Kasumi-1 (cell line): ENCODE measurements at regions not wholly inside any gene's neighbourhood (a gene's known extent, or its start where the extent isn't known, plus 50 kb on each side); places are given as distances from the start of the nearest gene placed in this dataset.
A peak's percentile ranks its signal among the peaks of the same experiment; 100 is the strongest.

ENCODE experiments used
- DNase-seq, 2 experiments: peaks; one replicate each; lab custom pipeline; 2025; lab: John Stamatoyannopoulos, UW

DNA sequence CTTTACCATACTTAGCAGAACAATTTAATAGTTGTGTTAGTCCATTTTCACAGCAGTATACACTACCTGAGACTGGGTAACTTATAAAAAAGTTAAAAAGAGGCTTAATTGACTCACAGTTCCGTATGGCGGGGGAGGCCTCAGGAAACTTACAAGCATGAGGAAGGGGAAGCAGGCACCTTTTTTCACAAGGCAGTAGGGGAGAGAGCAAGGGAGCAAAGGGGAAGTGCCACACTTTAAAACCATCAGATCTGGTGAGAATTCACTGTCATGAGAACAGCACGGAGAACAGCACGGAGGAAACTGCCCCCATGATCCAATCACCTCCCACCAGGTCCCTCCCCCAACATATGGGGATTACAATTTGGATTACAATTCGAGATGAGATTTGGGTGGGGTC is 269.9 kb downstream of the MTRR start:
- DNase-seq, result peak; percentile 82 to 90

DNA sequence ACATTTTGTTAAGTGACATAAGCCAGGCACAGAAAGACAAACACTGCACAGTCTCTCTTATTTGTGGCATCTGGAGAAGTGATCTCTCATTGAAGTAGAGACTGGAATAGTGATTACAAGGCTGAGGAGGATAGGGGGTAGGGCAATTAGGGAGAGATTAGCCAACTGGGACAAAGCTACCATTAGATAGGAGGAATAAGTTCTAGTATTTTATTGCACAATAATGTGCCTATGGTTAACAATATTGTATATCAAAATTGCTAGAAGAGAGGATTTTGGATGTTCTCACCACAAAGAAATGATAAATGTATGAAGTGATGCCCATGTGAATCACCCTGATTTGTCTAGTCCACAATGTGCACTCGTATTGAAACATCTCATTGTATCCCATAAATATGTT is 281.8 kb downstream of the MTRR start:
- DNase-seq, result no peak

DNA sequence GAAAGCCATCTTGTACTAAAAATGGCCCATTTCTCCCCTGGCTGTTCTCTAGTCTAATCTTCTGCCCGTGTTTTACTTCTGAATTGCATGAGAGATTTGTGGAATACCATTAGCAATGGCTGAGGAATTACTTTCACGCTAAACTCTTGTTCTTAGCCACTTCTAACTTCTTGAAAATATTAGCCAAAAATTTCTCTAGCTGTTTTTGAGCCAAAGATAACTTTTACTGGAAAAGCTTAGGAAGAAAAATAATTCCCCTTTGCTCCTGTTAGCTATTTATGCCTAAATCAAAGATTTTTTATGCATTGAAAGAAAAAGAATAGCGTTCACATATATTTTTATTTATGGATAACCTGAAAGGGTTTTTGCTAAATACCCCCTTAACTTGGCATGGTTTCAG is 287.8 kb downstream of the MTRR start:
- DNase-seq, result no peak

DNA sequence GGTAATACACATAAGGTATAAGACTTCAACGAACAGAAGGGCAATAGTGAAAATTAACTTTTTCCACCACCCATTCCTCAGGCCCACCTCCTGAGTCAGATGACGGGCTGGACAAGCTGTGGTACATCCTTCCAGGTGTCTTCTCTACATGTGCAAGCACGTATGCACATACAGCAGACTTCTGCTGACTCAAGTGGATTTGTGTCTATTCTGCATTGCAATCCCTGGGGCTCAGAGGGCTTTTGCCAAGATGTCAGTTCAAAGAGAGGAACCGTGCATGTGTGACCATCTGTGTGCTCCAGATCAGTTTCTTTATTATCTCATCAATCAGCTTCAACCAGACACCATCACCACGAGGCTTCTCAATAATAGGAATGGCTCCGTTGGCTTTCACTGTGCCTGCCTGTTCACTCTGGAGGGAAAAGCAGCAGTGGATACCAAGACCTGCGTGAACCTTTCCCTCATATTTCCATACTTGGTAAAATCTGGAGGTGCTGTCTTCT is 288.4 kb downstream of the MTRR start:
- no peak for DNase-seq

DNA sequence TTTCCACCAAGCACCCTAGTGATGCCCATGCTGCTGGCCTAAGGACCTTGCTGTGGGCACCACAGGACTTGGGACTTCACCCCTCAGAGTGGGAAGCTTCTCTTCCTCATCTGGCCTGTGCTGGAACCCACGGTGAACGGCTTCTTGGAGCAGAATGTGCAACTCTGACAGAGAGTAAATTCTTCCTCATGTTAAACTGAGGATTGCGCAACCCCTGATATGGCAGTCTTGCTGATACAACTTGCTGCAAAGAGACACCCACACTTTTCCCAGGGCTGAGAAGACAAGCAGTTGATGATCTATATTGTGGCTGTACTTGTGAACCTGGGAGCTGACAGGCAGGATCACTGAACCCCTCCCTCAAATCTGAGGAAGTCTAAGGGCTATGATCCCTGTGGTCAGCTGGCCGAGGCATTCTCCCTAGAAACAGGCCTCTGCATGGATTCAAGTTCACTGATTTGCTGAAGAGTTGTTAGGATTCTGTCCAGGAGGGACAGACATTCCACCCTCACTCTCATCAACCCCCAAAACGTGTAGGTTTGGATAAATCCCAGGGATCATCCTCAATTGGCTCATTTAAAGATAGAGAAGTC is 307.2 kb downstream of the MTRR start:
- peak; percentile 43 to 50 for DNase-seq

DNA sequence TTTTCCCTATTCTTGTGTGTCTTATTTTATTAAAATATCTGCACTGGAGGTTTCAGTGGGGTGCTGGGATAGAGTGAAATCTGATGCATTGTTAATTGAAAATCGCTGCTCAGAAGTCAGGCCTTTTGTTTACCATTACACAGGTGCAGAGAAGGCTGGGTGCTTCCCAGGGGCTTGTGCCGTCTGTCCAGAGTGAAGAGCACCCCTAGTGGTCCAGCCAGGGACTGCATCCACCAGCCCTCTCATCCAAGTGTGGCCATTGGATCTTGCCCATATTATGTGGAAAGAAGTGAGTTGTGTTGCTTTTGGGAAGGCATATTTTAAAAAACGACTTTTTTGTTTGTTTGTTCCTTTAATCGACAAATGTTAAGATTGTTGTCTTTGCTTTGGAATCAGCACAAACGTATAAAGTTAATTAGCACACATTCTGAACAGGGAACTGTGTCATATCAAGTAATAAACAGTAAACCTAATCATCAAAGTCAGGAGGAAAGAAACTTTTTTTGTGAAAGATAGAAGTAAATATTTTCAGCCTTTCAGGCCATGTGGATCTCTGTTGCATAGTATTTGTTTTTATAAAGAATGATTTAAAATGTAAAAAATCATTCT is 315.6 kb downstream of the MTRR start:
- peak; percentile 7 to 16 for DNase-seq

DNA sequence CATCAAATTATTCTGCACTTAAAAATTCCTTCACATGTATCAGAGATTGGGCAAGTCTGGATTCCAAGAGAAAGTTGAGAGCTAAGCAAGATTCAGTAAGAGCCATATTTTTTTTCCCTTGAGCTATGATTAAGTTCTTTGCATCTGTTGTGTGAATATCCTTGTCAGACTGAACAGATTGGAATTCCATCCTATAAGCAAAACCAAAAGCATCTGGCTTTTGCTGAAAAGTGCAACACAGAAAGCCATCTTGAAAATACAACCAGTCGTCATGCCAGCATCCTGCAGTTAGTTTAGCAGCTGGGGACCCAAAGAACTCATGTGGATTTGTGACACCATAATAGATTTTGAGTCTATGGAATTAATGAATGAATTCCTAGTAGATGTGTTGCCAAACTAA is 316.9 kb downstream of the MTRR start:
- DNase-seq, result no peak

DNA sequence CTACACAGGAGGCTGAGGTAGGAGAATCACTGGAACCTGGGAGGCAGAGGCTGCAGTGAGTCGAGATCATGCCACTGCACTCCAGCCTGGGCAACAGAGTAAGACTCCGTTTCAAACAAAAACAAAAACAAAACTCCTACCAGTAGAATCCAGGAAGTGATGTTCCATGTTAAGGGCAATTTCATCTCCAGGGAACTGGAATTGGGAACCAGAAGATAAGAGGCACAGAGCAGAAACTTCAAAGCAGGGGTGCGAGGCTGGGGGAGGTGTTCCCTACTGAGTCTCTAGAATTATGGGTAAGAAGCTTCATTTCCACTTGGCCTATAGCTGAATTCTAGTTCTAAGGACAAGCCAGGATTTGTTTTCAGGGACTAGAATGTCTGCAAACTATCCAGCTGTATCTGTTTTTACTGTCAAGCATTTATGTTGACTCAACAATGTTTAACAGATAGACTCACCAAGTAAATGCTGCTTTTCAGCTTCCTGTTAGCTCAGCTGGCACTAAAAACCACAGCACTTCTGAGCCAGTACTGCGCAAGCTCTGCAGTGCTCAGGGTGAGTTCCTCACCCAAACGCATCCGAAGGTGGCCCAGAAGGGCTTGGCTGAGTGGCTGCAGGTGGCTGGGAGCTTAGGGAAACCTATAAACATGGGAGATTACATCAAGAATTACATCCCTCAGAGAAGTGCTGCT is 320.1 kb downstream of the MTRR start:
- DNase-seq, result peak; percentile 43 to 46

DNA sequence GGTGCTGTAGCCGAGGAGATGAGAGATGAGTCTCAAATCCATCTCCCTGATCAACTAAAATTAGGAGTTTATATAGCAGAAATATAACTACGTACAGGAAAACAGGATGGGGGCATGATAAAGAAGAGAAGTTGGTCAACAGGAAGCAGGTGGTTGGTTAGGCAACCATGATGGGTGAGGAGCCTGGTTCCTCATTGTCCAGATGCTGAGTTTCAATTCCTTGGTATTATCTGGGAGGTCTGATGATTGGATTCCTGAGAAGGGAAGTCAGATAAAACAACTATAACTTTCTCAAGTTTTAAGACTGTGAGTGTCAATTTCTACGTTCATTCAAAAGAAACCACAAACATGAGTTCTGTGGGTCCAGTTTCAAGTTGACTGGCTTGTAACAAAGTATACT is 323.9 kb downstream of the MTRR start:
- DNase-seq, result peak; percentile 9 to 27

DNA sequence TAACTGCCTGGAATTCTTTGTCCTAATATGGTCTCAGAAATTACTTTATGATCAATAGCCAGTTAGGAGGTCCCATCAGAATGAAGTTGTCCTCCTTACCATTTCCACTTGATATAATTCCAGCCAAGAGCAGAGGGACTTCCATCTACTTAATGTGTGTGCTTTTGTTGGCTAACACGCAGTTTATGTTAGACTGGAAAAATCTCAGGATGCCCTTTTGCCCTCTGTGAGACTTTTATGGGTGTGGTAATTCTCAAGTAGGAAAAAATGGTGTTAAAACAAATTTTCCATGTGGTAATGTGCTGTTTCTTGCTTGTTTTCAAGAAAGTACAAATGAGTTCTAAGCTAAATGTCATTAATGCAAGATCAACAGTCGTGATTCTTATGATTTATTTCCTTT is 327.1 kb downstream of the MTRR start:
- no peak for DNase-seq

DNA sequence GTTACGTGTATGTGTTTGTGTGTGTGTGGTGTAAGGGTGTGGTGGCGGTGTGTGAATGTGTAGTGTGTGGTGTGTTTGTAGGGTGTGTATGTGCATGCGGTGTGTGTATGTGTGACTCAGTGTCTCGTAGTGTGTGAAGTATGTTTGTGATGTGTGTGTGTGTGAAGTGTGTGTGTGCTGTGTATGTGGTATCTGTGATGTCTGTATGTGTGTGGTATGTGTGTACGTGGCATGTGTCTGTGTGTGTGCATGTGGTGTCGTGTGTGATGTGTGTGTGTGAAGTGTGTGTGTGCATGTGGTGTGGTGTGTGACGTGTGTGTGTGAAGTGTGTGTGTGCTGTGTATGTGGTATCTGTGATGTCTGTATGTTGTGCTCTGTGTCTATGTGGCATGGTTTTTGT is 339.4 kb downstream of the MTRR start:
- DNase-seq, result no peak

DNA sequence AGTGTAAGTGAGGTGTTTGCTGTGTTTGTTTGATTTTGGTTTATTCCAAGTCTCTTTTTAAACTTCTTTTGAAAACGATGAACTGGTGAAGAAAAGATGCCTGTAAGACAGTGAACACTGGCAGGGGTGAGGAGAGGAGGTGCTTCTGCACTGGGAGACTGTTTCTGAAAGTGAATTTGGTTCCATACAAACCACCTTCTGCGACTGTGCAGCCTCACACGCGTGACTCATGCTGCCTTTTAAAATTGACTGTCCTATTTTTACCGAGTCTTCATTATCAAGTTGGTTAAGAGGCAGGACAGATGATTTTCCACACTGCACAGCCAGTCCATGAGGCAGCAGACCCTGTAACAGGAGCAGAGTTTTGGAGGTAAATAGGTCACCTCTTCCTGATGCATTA is 340.6 kb downstream of the MTRR start:
- DNase-seq, result no peak

DNA sequence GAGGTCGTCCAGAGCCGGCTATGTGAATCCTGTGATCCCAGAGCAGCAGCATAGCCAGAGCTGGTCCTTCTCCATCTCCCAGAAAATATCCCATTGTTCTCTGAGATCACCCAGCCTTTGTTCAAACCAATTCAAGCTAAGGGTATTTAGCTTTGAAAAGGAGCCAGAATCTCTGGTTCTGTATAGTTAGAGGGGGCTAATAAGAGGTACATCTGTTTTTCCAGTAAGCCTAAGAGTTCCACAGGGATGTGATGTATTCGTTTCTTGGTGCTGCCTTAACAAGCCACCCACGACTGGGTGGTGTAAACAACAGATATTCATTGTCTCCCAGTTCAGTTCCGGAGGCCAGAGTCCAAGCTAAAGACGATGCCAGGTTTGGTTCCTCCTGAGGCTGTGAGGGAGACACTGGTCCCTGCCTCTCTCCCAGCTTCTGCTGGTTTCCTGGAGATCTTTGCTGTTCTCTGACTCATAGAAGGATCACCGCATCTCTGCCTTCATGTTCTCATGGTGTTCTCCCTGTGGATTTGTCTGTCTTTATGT is 344.8 kb downstream of the MTRR start:
- no peak for DNase-seq

DNA sequence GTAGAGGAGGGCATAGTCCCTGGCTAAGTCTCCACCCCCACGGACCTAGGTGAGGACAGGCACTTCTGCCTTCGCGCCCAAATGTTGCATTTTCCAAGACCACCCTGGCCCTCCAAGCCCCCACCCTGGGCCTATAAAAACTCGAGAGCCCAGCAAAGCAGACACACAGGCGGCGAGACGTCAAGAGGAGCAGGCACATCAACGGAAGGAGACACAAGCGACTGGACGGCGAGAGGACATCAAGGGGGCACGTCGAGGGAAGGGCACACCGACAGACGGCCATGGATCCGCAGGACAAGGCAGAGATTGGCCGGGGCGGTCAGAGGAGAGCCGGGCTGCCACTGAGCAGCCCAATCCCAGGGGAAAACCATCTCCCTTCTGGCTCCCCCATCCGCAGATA is 348.0 kb downstream of the MTRR start:
- DNase-seq, result no peak

DNA sequence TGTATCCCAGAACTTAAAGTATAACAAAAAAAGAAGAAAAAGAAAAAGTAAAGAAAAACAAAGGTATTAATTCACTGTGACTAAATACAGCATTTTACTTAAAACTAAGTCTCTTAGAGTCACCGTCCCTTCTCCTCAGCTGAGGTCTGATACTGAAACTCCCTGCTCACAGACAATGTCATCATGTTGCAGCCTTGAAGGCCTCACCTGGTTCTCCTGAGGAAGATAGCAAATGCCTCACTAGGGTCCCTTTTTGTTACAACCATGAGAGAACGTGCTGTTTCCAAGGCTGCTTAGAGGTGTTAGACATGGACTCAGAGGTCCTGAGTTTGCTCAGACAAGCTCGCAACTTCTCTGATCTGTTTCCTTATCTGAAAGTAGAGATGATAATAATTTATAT is 357.2 kb downstream of the MTRR start:
- DNase-seq, result no peak

DNA sequence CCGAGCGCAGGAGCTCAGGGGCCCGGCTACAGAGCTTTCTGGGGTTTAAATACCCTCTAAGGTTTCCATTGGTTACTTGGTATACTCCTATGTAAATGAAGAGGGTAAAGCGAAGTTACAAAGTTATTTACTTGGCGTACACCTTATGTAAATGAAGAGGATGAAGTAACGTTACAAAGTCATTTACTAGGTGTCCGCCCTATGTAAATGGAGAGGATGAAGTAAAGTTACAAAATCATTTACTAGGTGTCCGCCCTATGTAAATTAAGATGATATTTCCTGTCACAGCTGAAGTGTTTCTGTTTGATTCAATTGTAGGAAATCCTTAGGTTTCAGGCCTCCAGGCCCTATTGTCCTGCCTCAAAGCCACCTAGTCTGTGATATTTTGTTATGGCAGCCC is 358.2 kb downstream of the MTRR start:
- DNase-seq, result no peak

DNA sequence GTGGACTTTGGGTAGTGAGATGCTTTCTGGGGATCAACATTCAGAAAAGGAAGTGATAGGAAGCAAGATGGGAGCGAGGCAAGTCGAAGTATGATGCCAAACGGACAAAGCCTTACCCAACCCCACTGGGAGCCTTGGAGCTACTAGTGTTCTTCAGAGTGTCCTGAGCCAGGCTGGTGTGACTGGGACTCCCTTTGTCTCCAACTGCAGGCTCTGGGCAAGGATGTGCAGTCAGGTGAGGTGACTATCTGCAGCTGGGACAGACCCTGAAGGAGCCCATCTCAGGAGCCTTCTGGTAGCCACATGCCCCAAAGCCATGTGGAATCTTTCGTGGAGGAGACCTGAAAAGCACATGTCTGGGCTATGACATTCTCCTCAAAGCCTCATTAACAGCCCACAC is 360.6 kb downstream of the MTRR start:
- no peak for DNase-seq

DNA sequence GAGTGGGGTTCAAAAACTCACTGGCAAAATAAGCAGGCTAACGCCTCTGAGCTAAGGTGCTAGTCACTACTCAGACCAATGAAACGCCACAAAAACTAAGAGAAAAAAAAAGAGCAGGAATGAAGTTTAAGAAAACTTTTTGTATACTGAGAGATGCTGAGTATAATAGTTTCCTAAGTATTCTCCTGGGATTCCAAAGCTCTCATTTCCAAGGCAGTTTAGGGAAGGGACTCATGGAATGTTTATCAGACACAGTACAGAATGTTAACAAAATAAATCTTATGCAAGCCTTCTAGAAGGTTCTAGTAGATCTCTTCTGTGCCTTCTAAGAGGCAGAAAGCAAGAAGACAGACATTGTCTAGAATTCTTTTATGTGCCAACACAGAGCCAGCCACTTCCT is 361.9 kb downstream of the MTRR start:
- DNase-seq, result no peak

DNA sequence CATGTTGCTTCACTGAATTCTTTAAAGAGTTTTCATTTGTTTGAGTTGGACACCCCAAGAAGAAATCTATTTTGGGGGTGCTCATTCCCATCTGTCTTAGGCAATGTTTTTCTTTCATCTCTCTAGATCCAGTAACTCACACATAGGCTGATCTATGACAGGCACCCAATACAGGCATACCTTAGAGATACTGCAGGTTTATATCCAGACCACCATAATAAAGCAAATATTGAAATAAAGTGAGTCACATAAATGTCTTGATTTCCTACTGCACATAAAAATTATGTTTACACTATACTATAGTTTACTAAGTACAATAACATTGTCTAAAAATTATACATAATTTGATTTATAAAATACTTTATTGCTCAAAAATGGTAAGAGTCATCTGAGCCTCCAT is 364.5 kb downstream of the MTRR start:
- DNase-seq, result no peak

DNA sequence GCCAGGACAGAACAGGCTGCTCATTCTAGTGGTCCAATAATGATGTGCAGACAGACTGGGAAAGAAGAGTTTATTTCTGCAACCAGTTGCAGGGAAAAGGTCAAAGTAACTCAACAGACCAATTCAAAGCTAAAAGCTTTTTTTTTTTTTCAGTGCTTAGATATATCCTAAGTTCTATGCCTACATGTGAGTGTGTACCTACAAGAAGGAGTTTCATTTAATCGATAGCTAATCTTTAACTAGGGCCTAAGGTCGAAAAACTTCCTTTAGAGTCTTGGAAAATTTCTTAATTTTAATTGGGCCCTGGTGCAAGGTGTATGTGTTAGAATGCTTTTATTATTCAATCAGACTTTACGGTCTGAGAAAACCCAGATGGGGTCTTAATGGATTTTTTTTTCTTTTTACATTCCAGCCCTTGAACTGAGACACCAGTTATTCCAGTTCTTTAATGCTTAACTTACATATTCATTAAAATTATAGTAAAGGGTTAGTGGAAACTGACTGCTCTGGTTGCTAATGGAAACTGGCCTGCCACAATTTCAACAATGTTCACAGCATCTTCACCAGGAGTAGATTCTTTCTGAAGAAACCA is 365.3 kb downstream of the MTRR start:
- no peak for DNase-seq

DNA sequence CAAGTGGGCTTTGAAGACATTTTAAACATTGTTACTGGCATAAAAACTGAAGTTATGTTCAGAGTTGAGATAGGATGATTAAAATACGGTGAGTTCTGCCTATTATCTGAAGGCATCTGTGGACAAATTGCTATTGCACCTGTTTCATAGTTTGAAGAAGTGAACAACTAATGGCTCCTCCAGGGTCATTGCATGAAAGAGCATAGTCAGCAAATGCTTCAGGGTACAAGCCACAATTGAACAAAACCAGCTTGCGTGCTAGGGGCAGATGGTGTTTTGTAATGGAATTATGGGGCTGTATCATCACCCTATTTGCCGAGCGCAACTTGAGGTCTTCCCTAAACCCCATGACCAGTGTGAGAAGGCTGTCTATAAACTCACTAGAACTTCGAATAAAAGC is 369.1 kb downstream of the MTRR start:
- DNase-seq, result no peak

DNA sequence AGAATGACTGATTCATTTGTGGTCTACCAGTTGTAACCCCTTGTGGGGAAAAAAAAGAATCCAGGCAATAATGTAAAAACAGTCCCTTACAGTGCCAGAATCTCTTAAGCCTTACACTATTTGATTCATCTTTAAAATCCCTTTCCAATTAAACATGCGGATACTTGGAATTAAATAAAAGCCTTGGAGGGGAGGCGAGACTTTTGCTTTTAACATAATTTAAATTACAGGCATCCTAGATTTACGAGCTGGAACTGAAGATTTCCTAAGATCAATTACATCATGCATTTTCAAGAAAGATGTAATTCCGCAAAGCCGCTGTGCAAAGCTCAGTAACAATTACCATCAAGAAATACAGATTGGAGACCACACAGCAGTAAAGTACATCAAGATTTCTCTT is 370.2 kb downstream of the MTRR start:
- DNase-seq, result no peak

DNA sequence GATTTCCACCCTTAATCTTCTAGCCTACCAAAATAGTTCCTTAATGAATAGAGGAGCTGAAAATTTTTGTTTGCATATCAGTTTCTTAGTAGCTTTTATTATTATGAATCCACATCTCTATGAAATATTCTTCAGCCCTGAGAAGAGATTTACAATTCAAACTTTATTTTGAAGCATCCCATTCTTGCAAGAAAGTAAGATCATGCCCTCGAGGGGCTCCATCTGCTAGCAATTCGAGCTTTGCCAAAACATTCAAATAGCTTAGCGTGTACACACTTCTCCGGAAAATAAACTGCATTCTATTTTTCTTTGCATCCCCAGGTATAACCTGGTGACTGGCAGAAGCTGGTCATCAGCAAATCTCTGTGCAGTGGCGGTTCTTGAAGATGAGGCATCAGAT is 370.7 kb downstream of the MTRR start:
- no peak for DNase-seq
